HEK293 (cell line): ENCODE measurements at regions not wholly inside any gene's neighbourhood (a gene's known extent, or its start where the extent isn't known, plus 50 kb on each side); places are given as distances from the start of the nearest gene placed in this dataset.

ENCODE experiments used
- CTCF ChIA-PET: fragments of 350-600 bp; formaldehyde crosslinking; extraction: SDS; loops from one replicate; lab custom pipeline; 2021; ENCODE audit warnings: antibody characterized with exemption; lab: Yijun Ruan, JAX
- POLR2A ChIA-PET: fragments of 300-600 bp; formaldehyde crosslinking; extraction: SDS; loops from one replicate; lab custom pipeline; 2020; ENCODE audit warnings: antibody characterized with exemption, inconsistent platforms; lab: Yijun Ruan, JAX
- H3K27ac ChIP-seq: fragments of 200-500 bp; sonication (Bioruptor generic); 2 replicates; pipeline ENCODE4 v1.5.1; 2014; ENCODE audit warnings: low read depth, low read length, control low read depth, inconsistent platforms; ENCODE audit errors: extremely low read depth
- H3K36me3 ChIP-seq, 2 experiments: fragments of 200-500 bp in 1 of 2; sonication (Bioruptor generic) in 1 of 2; 1 replicate in 1 of 2; 2 replicates in 1 of 2; pipeline ENCODE4 v1.5.1; 2014 to 2017; ENCODE audit warnings: inconsistent platforms in 2 of 2, low read length in 2 of 2; ENCODE audit not compliant: control insufficient read depth in 2 of 2, insufficient read depth in 1 of 2
- H3K4me1 ChIP-seq: fragments of 200-500 bp; sonication (Bioruptor generic); 2 replicates; pipeline ENCODE4 v1.5.1; 2014; ENCODE audit warnings: mild to moderate bottlenecking, low read length, inconsistent platforms; ENCODE audit not compliant: control insufficient read depth, insufficient read depth
- H3K4me3 ChIP-seq: 2 replicates; pipeline ENCODE4 v1.5.1; 2011; ENCODE audit warnings: low read depth, mild to moderate bottlenecking, control low read depth, low read length, moderate library complexity
- H3K9me3 ChIP-seq: fragments of 200-500 bp; sonication (Bioruptor generic); 2 replicates; pipeline ENCODE4 v1.5.1; 2014; ENCODE audit warnings: low read depth, low read length, inconsistent platforms; ENCODE audit not compliant: control insufficient read depth, insufficient read depth
- GLIS1 ChIP-seq: fragments of 450-650 bp; formaldehyde crosslinking; IDR thresholded peaks from 2 replicates; pipeline ENCODE4 v1.5.1; 2016; ENCODE audit warnings: missing biosample characterization, missing genetic modification characterization
- SP7 ChIP-seq: fragments of 450-650 bp; formaldehyde crosslinking; IDR thresholded peaks from 2 replicates; pipeline ENCODE4 v1.5.1; 2016; ENCODE audit warnings: missing biosample characterization, missing genetic modification characterization
- ZNF132 ChIP-seq: fragments of 450-650 bp; formaldehyde crosslinking; IDR thresholded peaks from 2 replicates; pipeline ENCODE4 v1.5.1; 2017; ENCODE audit warnings: missing biosample characterization, missing genetic modification characterization, borderline replicate concordance
- ZNF138 ChIP-seq: fragments of 450-650 bp; formaldehyde crosslinking; IDR thresholded peaks from 2 replicates; pipeline ENCODE4 v1.5.1; 2016; ENCODE audit warnings: missing biosample characterization, missing genetic modification characterization, borderline replicate concordance
- ZNF155 ChIP-seq: fragments of 450-650 bp; formaldehyde crosslinking; IDR thresholded peaks from 2 replicates; pipeline ENCODE4 v1.5.1; 2016; ENCODE audit warnings: missing biosample characterization, missing genetic modification characterization
- ZNF510 ChIP-seq: fragments of 450-650 bp; formaldehyde crosslinking; IDR thresholded peaks from 2 replicates; pipeline ENCODE4 v1.5.1; 2018; ENCODE audit warnings: mild to moderate bottlenecking, missing genetic modification characterization, missing biosample characterization; ENCODE audit not compliant: insufficient replicate concordance
- ZNF530 ChIP-seq: fragments of 450-650 bp; formaldehyde crosslinking; IDR thresholded peaks from 2 replicates; pipeline ENCODE4 v1.5.1; 2016; ENCODE audit warnings: low read depth, missing biosample characterization, missing genetic modification characterization
- ZNF571 ChIP-seq: fragments of 450-650 bp; formaldehyde crosslinking; IDR thresholded peaks from 2 replicates; pipeline ENCODE4 v1.5.0; 2017; ENCODE audit warnings: missing biosample characterization, missing genetic modification characterization
- ZNF629 ChIP-seq: fragments of 450-650 bp; formaldehyde crosslinking; IDR thresholded peaks from 2 replicates; pipeline ENCODE4 v1.5.1; 2017; ENCODE audit warnings: missing biosample characterization, missing genetic modification characterization
- ZNF660 ChIP-seq: fragments of 450-650 bp; IDR thresholded peaks from 2 replicates; pipeline ENCODE4 v1.5.1; 2018; ENCODE audit warnings: missing biosample characterization, mild to moderate bottlenecking, missing genetic modification characterization
- TF ChIP-seq, protein P1 (sequence below): fragments of 450-650 bp; formaldehyde crosslinking; IDR thresholded peaks from 2 replicates; pipeline ENCODE4 v1.5.1; 2017; ENCODE audit warnings: missing biosample characterization, missing genetic modification characterization
- TF ChIP-seq, protein P2 (sequence below): fragments of 450-650 bp; formaldehyde crosslinking; IDR thresholded peaks from 2 replicates; pipeline ENCODE4 v1.5.1; 2016; ENCODE audit warnings: missing biosample characterization, missing genetic modification characterization, borderline replicate concordance
- TF ChIP-seq, protein P3 (sequence below): fragments of 450-650 bp; formaldehyde crosslinking; IDR thresholded peaks from 2 replicates; pipeline ENCODE4 v1.5.0; 2017; ENCODE audit warnings: missing biosample characterization, missing genetic modification characterization, borderline replicate concordance

DNA sequence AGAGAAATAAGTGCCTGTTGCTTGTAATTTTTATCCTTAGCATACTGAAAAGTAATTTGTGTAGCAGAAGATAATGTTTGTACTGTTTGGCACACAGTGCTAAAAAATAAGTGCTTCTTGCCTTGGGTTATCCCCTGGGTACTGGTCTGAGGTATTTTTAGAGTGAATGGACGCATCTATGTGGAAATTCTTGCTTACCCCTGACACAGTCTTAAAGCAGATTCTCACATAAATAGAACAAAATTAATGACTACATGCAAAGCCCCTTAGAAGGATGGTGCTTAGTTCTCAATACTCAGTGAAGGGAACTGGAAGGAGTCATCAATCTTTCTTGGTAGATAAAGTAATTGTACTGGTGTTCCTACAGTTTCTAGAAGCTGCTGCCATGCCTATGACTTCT, 548.6 kb downstream of the ARL4A start (continued):
- TF ChIP-seq SP7: no peak
- TF ChIP-seq ZNF138 (tag by site-specific recombination): no peak
- no peak for TF ChIP-seq ZNF530 (tag by site-specific recombination)

DNA sequence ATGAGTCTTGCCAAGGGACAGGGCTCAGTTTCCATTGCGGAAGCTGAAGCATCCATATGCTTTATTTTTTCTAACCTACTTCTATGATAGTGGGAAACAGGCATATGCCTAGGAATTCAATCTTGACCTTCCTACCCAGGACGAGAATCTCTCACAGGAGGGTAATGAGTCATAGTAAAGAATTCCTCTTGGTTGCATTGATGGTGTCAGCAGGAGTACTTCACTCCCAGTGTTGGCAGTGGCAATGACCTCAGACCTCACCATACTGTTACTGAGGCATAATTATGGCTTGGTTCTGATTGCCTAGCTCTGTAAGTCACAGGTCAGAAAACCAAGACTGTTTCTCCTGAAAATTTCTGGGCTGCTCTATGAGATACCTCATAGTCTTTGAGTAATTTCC, 552.9 kb downstream of the ARL4A start:
- H3K9me3 ChIP-seq: no peaks in the 10 kb centered on the region
- ChIA-PET POLR2A (no interaction called here), CTCF (interaction anchor here (0.6 to 0.9 kb wide), 3 partner anchors 23 to 1024 kb away, joined by 3 read pairs; no protein-coding TSS in a partner anchor)
- no peaks in the 10 kb centered on the region for H3K4me1 ChIP-seq
- no peak overlapping the region for H3K4me3 ChIP-seq
- H3K36me3 ChIP-seq: no peaks in the 10 kb centered on the region
- TF ChIP-seq ZNF132 (tag by site-specific recombination): no peak
- TF ChIP-seq, protein P1, sequence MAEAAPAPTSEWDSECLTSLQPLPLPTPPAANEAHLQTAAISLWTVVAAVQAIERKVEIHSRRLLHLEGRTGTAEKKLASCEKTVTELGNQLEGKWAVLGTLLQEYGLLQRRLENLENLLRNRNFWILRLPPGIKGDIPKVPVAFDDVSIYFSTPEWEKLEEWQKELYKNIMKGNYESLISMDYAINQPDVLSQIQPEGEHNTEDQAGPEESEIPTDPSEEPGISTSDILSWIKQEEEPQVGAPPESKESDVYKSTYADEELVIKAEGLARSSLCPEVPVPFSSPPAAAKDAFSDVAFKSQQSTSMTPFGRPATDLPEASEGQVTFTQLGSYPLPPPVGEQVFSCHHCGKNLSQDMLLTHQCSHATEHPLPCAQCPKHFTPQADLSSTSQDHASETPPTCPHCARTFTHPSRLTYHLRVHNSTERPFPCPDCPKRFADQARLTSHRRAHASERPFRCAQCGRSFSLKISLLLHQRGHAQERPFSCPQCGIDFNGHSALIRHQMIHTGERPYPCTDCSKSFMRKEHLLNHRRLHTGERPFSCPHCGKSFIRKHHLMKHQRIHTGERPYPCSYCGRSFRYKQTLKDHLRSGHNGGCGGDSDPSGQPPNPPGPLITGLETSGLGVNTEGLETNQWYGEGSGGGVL (tag by site-specific recombination): no peak
- peak; percentile 30; the same call in 1 of the 2 replicates for TF ChIP-seq ZNF629 (tag by site-specific recombination)
- no peak for TF ChIP-seq ZNF660 (tag by site-specific recombination)
- peak; percentile 52; the same call in 1 of the 2 replicates for TF ChIP-seq GLIS1
- no peak overlapping the region for H3K27ac ChIP-seq

DNA sequence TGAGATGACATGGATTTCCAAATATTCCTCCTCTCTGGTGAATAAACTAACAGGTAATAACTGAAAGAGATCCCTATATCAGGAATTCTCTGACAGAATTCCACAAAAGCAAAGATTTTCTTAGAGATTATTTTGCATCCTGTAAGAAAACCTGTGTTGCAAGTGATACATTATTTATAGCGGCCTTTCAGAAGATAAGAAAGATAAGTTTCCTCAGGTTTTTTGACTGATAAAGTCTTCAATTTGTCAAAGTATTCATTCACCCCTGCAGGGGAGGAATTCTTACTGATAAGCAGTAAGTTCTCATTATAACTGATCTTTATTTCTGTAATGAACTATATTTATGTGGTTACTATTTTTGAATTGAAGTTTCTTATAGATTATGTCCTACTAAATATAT, 554.0 kb downstream of the ARL4A start:
- no peaks in the 10 kb centered on the region for H3K36me3 ChIP-seq
- H3K4me1 ChIP-seq: no peaks in the 10 kb centered on the region
- no peak overlapping the region for H3K27ac ChIP-seq
- ChIA-PET CTCF (no interaction called here), POLR2A (no interaction called here)
- no peaks in the 10 kb centered on the region for H3K9me3 ChIP-seq
- no peak overlapping the region for H3K4me3 ChIP-seq
- TF ChIP-seq ZNF155 (tag by site-specific recombination): no peak
- no peak for TF ChIP-seq ZNF571
- no peak for TF ChIP-seq ZNF510 (tag by site-specific recombination)
- TF ChIP-seq, protein P2, sequence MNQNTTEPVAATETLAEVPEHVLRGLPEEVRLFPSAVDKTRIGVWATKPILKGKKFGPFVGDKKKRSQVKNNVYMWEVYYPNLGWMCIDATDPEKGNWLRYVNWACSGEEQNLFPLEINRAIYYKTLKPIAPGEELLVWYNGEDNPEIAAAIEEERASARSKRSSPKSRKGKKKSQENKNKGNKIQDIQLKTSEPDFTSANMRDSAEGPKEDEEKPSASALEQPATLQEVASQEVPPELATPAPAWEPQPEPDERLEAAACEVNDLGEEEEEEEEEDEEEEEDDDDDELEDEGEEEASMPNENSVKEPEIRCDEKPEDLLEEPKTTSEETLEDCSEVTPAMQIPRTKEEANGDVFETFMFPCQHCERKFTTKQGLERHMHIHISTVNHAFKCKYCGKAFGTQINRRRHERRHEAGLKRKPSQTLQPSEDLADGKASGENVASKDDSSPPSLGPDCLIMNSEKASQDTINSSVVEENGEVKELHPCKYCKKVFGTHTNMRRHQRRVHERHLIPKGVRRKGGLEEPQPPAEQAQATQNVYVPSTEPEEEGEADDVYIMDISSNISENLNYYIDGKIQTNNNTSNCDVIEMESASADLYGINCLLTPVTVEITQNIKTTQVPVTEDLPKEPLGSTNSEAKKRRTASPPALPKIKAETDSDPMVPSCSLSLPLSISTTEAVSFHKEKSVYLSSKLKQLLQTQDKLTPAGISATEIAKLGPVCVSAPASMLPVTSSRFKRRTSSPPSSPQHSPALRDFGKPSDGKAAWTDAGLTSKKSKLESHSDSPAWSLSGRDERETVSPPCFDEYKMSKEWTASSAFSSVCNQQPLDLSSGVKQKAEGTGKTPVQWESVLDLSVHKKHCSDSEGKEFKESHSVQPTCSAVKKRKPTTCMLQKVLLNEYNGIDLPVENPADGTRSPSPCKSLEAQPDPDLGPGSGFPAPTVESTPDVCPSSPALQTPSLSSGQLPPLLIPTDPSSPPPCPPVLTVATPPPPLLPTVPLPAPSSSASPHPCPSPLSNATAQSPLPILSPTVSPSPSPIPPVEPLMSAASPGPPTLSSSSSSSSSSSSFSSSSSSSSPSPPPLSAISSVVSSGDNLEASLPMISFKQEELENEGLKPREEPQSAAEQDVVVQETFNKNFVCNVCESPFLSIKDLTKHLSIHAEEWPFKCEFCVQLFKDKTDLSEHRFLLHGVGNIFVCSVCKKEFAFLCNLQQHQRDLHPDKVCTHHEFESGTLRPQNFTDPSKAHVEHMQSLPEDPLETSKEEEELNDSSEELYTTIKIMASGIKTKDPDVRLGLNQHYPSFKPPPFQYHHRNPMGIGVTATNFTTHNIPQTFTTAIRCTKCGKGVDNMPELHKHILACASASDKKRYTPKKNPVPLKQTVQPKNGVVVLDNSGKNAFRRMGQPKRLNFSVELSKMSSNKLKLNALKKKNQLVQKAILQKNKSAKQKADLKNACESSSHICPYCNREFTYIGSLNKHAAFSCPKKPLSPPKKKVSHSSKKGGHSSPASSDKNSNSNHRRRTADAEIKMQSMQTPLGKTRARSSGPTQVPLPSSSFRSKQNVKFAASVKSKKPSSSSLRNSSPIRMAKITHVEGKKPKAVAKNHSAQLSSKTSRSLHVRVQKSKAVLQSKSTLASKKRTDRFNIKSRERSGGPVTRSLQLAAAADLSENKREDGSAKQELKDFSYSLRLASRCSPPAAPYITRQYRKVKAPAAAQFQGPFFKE: no peak
- TF ChIP-seq, protein P3, sequence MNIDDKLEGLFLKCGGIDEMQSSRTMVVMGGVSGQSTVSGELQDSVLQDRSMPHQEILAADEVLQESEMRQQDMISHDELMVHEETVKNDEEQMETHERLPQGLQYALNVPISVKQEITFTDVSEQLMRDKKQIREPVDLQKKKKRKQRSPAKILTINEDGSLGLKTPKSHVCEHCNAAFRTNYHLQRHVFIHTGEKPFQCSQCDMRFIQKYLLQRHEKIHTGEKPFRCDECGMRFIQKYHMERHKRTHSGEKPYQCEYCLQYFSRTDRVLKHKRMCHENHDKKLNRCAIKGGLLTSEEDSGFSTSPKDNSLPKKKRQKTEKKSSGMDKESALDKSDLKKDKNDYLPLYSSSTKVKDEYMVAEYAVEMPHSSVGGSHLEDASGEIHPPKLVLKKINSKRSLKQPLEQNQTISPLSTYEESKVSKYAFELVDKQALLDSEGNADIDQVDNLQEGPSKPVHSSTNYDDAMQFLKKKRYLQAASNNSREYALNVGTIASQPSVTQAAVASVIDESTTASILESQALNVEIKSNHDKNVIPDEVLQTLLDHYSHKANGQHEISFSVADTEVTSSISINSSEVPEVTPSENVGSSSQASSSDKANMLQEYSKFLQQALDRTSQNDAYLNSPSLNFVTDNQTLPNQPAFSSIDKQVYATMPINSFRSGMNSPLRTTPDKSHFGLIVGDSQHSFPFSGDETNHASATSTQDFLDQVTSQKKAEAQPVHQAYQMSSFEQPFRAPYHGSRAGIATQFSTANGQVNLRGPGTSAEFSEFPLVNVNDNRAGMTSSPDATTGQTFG: no peak
